ENCODE measurements at regions not wholly inside any gene's neighbourhood (a gene's known extent, or its start where the extent isn't known, plus 50 kb on each side); places are given as distances from the start of the nearest gene placed in this dataset.

DNA sequence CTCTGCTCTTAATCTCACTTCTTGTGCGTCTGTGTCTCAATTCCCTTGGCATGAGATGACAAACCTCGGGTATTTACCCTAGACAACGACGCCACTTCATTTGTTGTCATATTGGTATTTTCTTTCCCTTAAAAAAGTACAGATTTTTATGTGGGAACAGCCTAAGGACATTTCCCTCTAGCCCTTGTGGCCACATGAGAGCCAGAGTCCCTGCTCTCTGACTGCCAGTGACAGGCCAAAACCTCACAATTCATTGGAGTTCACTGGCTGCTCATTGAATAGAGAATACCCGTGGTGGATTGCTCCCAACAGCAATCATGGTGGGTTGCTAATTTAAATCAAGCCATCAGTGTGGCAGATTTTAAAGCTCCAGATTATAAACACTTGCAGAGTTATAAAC, 191.3 kb upstream of the FAM3C start:
- no peak for DNase-seq (ENCODE audit: low read depth, low spot score)
- Histone ChIP-seq H3K9me3 (replicated peaks; ENCODE audit: control insufficient read depth, insufficient read depth, low read length) (no peaks in the 10 kb centered on the region), H2AFZ (ENCODE audit: low read depth, low read length) (no peak overlapping the region), H3K27me3 (ENCODE audit: control insufficient read depth in 2 of 2, insufficient read depth in 2 of 2, low read length in 2 of 2) (peaks cover 0 to 2% of the 10 kb centered on the region in 2 experiments), H3K4me3 (replicated peaks in 1 of 3; ENCODE audit: insufficient read depth in 1 of 3, low read depth in 1 of 3, low read length in 3 of 3) (no peak overlapping the region), H3K4me1 (ENCODE audit: control insufficient read depth, extremely low read depth, insufficient read depth, low read length) (no peaks in the 10 kb centered on the region), H3K9me1 (replicated peaks; ENCODE audit: control insufficient read depth, extremely low read depth, insufficient read depth, low read length) (no peaks in the 10 kb centered on the region), H3K9ac (replicated peaks; ENCODE audit: extremely low read depth, insufficient read depth, low read length) (no peak overlapping the region), H3K4me2 (ENCODE audit: insufficient read depth, low read length) (no peak overlapping the region), H4K20me1 (replicated peaks; ENCODE audit: control insufficient read depth, extremely low read depth, insufficient read depth, low read length) (no peaks in the 10 kb centered on the region), H3K27ac (ENCODE audit: insufficient read depth, low read depth, low read length) (no peak overlapping the region), H3K79me2 (ENCODE audit: control insufficient read depth, insufficient read depth, low read length) (no peaks in the 10 kb centered on the region), H3K36me3 (ENCODE audit: control insufficient read depth in 2 of 2, extremely low read depth in 1 of 2, insufficient read depth in 2 of 2, low read length in 2 of 2) (no peaks in the 10 kb centered on the region)
- CTCF ChIA-PET: interaction anchor here (1.2 kb wide), 1 partner anchor 407 kb away, joined by 4 read pairs; no protein-coding TSS in a partner anchor
- FAIRE-seq: no peak
- POLR2A ChIA-PET: no interaction called here
- BruUV-seq (replicated peaks): no TSS peak
- intact Hi-C loops (cut with micrococcal nuclease) (no loop called here), dilution Hi-C loops (cut with MboI; ENCODE audit: extremely low pct_ligation_motif_present, low sequenced_read_pairs) (no loop called here)
- TF ChIP-seq, protein P1, sequence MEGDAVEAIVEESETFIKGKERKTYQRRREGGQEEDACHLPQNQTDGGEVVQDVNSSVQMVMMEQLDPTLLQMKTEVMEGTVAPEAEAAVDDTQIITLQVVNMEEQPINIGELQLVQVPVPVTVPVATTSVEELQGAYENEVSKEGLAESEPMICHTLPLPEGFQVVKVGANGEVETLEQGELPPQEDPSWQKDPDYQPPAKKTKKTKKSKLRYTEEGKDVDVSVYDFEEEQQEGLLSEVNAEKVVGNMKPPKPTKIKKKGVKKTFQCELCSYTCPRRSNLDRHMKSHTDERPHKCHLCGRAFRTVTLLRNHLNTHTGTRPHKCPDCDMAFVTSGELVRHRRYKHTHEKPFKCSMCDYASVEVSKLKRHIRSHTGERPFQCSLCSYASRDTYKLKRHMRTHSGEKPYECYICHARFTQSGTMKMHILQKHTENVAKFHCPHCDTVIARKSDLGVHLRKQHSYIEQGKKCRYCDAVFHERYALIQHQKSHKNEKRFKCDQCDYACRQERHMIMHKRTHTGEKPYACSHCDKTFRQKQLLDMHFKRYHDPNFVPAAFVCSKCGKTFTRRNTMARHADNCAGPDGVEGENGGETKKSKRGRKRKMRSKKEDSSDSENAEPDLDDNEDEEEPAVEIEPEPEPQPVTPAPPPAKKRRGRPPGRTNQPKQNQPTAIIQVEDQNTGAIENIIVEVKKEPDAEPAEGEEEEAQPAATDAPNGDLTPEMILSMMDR (IDR thresholded peaks at IDR 0.05; ENCODE audit: extremely low read depth in 1 of 2, insufficient read depth in 1 of 2, low read depth in 1 of 2, low read length in 2 of 2): no peak
- TF ChIP-seq POLR2AphosphoS5 (IDR thresholded peaks at IDR 0.05; ENCODE audit: insufficient read depth, low read depth, low read length) (no peak), GATA2 (IDR thresholded peaks at IDR 0.05; ENCODE audit: insufficient read depth, insufficient read length, low read depth, low read length) (no peak), EZH2 (IDR thresholded peaks at IDR 0.05; ENCODE audit: borderline replicate concordance, low read depth, low read length, severe bottlenecking) (no peak), FOS (IDR thresholded peaks at IDR 0.05; ENCODE audit: borderline replicate concordance, insufficient read depth, low read length) (no peak), JUN (IDR thresholded peaks at IDR 0.05; ENCODE audit: borderline replicate concordance, insufficient read depth, insufficient read length, low read depth) (no peak), MYC (IDR thresholded peaks at IDR 0.05; ENCODE audit: low read depth, low read length) (no peak), POLR2A (IDR thresholded peaks at IDR 0.05; ENCODE audit: low read depth, low read length) (no peak)
- TF ChIP-seq, protein P2, sequence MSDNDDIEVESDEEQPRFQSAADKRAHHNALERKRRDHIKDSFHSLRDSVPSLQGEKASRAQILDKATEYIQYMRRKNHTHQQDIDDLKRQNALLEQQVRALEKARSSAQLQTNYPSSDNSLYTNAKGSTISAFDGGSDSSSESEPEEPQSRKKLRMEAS (IDR thresholded peaks at IDR 0.05; ENCODE audit: insufficient read depth, insufficient read length): no peak
